ENCODE measurements at regions not wholly inside any gene's neighbourhood (a gene's known extent, or its start where the extent isn't known, plus 50 kb on each side); places are given as distances from the start of the nearest gene placed in this dataset.

GRCh38 chr6:168923171-168923570 is 330.5 kb downstream of the THBS2 start:
- TF ChIP-seq CTCF (IDR thresholded peaks at IDR 0.05; ENCODE audit: control insufficient read depth, extremely low read depth, insufficient read depth), result no peak
- H3K4me3 ChIP-seq (ENCODE audit: low read depth, low read length), result no peak overlapping the region
- DNase-seq (ENCODE audit: low read depth), result no peak

GRCh38 chr6:168922436-168922835 is 331.2 kb downstream of the THBS2 start:
- no peak for TF ChIP-seq CTCF (IDR thresholded peaks at IDR 0.05; ENCODE audit: control insufficient read depth, extremely low read depth, insufficient read depth)
- DNase-seq (ENCODE audit: low read depth), result no peak
- H3K4me3 ChIP-seq (ENCODE audit: low read depth, low read length), result no peak overlapping the region

- H3K4me3 ChIP-seq (ENCODE audit: low read depth, low read length), result no peak overlapping the region
- no peak for TF ChIP-seq CTCF (IDR thresholded peaks at IDR 0.05; ENCODE audit: control insufficient read depth, extremely low read depth, insufficient read depth)
- DNase-seq (ENCODE audit: low read depth), result no peak
These were observed 333.4 kb downstream of the THBS2 start for GRCh38 chr6:168920289-168920688.

- H3K4me3 ChIP-seq (ENCODE audit: low read depth, low read length), result no peak overlapping the region
- no peak for TF ChIP-seq CTCF (IDR thresholded peaks at IDR 0.05; ENCODE audit: control insufficient read depth, extremely low read depth, insufficient read depth)
- peak; percentile 22 for DNase-seq (ENCODE audit: low read depth)
These were observed 334.0 kb downstream of the THBS2 start for GRCh38 chr6:168919470-168920179.

DNA sequence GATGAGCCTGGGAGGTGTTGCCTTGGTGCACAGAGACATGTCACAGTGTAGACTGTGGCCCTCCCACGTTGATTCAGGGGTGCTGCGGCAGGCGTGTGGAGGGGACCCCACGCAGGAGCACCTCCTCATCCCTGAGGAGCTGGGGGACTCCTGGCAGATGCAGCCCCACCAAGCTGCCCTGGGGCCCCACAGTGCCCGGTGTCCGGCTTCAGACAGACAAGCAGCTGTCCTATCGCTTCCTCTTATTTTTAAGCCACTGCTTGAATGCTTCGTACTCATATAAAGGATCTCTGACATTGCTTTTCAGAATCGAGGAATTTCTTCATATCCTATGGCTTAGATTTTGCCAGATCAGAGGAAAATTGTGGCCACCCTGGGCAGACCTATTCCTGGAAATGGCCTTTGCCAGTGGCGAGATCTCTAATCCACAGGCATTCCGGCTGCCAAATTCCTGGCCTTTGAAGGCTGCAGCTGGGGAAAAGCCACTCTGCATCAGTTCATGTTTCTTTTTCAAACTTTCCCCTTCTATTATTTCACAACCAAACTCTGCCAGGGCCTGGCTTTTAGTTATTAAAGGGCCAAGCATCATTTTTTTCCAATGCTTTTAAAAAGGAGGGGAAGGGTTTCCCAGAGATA is 337.0 kb downstream of the THBS2 start:
- TF ChIP-seq CTCF (IDR thresholded peaks at IDR 0.05; ENCODE audit: control insufficient read depth, extremely low read depth, insufficient read depth), result no peak
- H3K4me3 ChIP-seq (ENCODE audit: low read depth, low read length), result no peak overlapping the region
- no peak for DNase-seq (ENCODE audit: low read depth)

DNA sequence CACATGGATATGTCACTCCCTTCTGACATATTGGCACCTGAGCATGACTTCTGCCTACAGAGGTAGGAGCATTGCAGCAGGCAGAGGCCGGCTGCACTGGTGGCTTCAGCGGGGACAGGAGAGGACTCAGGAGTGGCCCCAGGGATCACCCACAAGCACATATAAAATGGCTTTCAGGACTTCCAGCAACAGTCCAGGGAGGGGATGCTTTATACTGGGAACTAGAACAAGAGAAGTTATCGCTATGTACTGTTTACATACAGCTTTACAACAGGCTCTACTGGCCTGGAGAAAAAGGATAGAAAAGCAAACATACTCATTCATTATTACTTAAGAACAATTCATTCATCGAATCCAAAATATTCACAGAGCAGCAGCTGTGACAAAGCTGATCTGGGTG is 337.8 kb downstream of the THBS2 start:
- peak; percentile 17 for DNase-seq (ENCODE audit: low read depth)
- H3K4me3 ChIP-seq (ENCODE audit: low read depth, low read length), result no peak overlapping the region
- TF ChIP-seq CTCF (IDR thresholded peaks at IDR 0.05; ENCODE audit: control insufficient read depth, extremely low read depth, insufficient read depth), result no peak

GRCh38 chr6:168915242-168915641 is 338.4 kb downstream of the THBS2 start:
- TF ChIP-seq CTCF (IDR thresholded peaks at IDR 0.05; ENCODE audit: control insufficient read depth, extremely low read depth, insufficient read depth), result no peak
- DNase-seq (ENCODE audit: low read depth), result no peak
- H3K4me3 ChIP-seq (ENCODE audit: low read depth, low read length), result no peak overlapping the region

Data from LNCaP clone FGC (cell line).